Transverse colon (tissue), 4 donors: ENCODE measurements at regions not wholly inside any gene's neighbourhood (a gene's known extent, or its start where the extent isn't known, plus 50 kb on each side); places are given as distances from the start of the nearest gene placed in this dataset.

Experiments used
- DNase-seq: peaks from one replicate; pipeline ENCODE4 v3.0.0-alpha.2; 2019
- H3K27ac ChIP-seq, 4 donors: fragments of 200-600 bp; sonication (generic); 2 replicates each; pipeline ENCODE4 v1.5.1; 2016 to 2018; ENCODE audit warnings: inconsistent platforms in 4 of 4
- H3K27me3 ChIP-seq: fragments of 200-600 bp; sonication (generic); 2 replicates; pipeline ENCODE4 v1.5.1; 2017; ENCODE audit warnings: inconsistent platforms
- H3K36me3 ChIP-seq, 4 donors: fragments of 200-600 bp; sonication (generic); 2 replicates each; pipeline ENCODE4 v1.5.1; 2017 to 2019; ENCODE audit warnings: inconsistent platforms in 4 of 4
- H3K4me1 ChIP-seq, 4 donors: fragments of 200-600 bp; sonication (generic); 2 replicates each; pipeline ENCODE4 v1.5.1; 2017 to 2020; ENCODE audit warnings: inconsistent platforms in 4 of 4
- H3K4me3 ChIP-seq, 4 donors: fragments of 200-600 bp; sonication (generic); 1 replicate in 1 of 4; 2 replicates in 3 of 4; pipeline versions ENCODE4 v1.5.1 to v1.6.1; 2017 to 2019; ENCODE audit warnings: inconsistent platforms in 4 of 4
- H3K9me3 ChIP-seq, 2 donors: fragments of 200-600 bp; sonication (generic); 2 replicates each; pipeline ENCODE4 v1.5.1; 2017 to 2019; ENCODE audit warnings: inconsistent platforms in 2 of 2
- CTCF ChIP-seq, 5 experiments: fragments of 200-600 bp in 3 of 5; fragments of 450-650 bp in 2 of 5; sonication (generic) in 3 of 5; IDR thresholded peaks; 1 replicate in 2 of 5; 2 replicates in 3 of 5; pipeline ENCODE4 v1.5.1; 2016 to 2017; ENCODE audit warnings: antibody characterized with exemption in 5 of 5, inconsistent platforms in 3 of 5, mild to moderate bottlenecking in 2 of 5, moderate library complexity in 1 of 5
- EP300 ChIP-seq: sonication (generic); formaldehyde crosslinking; IDR thresholded peaks from one replicate; pipeline ENCODE4 v1.6.1; 2017; ENCODE audit warnings: antibody characterized with exemption, low read depth
- POLR2A ChIP-seq: fragments of 450-650 bp; IDR thresholded peaks from one replicate; pipeline ENCODE4 v1.6.1; 2016; ENCODE audit warnings: antibody characterized with exemption, mild to moderate bottlenecking, moderate library complexity
- POLR2AphosphoS5 ChIP-seq, 3 donors: sonication (generic); formaldehyde crosslinking; IDR thresholded peaks; one replicate each; pipeline ENCODE4 v1.6.1; 2016; ENCODE audit warnings: antibody characterized with exemption in 3 of 3
- WGBS, 2 donors: methylation state at CpG; one replicate each; pipeline ENCODE4 v1.1.5; 2018; ENCODE audit warnings: low coverage in 1 of 2; 5-methylcytosine and 5-hydroxymethylcytosine counted together
- in situ Hi-C, 4 donors: fragments of 200-750 bp; cut with MboI; loops; one replicate each; pipeline versions ENCODE4 v1.15.0 to v1.15.1; 2017; ENCODE audit warnings: low sequenced_read_pairs in 3 of 4, low pct_ligation_motif_present in 1 of 4, low pct_unique_long_range_greater_than_20kb in 1 of 4
- intact Hi-C: fragments of 100-400 bp; cut with DNase I; formaldehyde crosslinking; loops from one replicate; pipeline ENCODE4 v1.15.1; 2023; ENCODE audit warnings: low total_unique reads

GRCh38 chr9:22286661-22287060 lies 160.0 kb upstream of the DMRTA1 start:
- no peak overlapping the region for H3K4me3 ChIP-seq
- TF ChIP-seq EP300 (no peak), POLR2AphosphoS5 (IDR thresholded peaks at IDR 0.05) (no peak), CTCF (IDR thresholded peaks at IDR 0.05) (no peak), POLR2A (no peak)
- in situ Hi-C loops = no loop called here
- no peaks in the 10 kb centered on the region for H3K4me1 ChIP-seq
- intact Hi-C loops = no loop called here
- H3K9me3 ChIP-seq = no peaks in the 10 kb centered on the region
- H3K27me3 ChIP-seq = no peaks in the 10 kb centered on the region
- no peak for DNase-seq
- H3K36me3 ChIP-seq = no peaks in the 10 kb centered on the region
- H3K27ac ChIP-seq = no peak overlapping the region
- WGBS, 2 donors = 100% methylated on average over 1 of the region's 1 CpG

- no peak for TF ChIP-seq CTCF (IDR thresholded peaks at IDR 0.05)
- no peak for TF ChIP-seq EP300
- no peak for TF ChIP-seq POLR2A
- no peak for TF ChIP-seq POLR2AphosphoS5 (IDR thresholded peaks at IDR 0.05)
- no peaks in the 10 kb centered on the region for H3K4me1 ChIP-seq
- no peaks in the 10 kb centered on the region for H3K9me3 ChIP-seq
- no peak overlapping the region for H3K27ac ChIP-seq
- H3K27me3 ChIP-seq = no peaks in the 10 kb centered on the region
- in situ Hi-C loops (no loop called here), intact Hi-C loops (loop anchor here (1.0 kb wide), 1 partner anchor 16 kb away; no protein-coding TSS in a partner anchor)
- no peak overlapping the region for H3K4me3 ChIP-seq
- DNase-seq = no peak
- H3K36me3 ChIP-seq = no peaks in the 10 kb centered on the region
- WGBS, 2 donors = 62 to 91% methylated on average over 1 of the region's 1 CpG
Observed at GRCh38 chr9:22288661-22289060, 158.0 kb upstream of the DMRTA1 start.

- intact Hi-C loops = loop anchor here (10.0 kb wide), 1 partner anchor 148 kb away; no protein-coding TSS in a partner anchor
- Histone ChIP-seq H3K4me3 (no peak overlapping the region), H3K9me3 (no peaks in the 10 kb centered on the region), H3K27me3 (no peaks in the 10 kb centered on the region), H3K36me3 (no peaks in the 10 kb centered on the region), H3K27ac (no peak overlapping the region), H3K4me1 (no peaks in the 10 kb centered on the region)
- no peak for DNase-seq
- in situ Hi-C loops = no loop called here
- peak; percentile 34 to 49 (median 48) for TF ChIP-seq CTCF (IDR thresholded peaks at IDR 0.05)
- TF ChIP-seq POLR2A = no peak
- WGBS, 2 donors = 25 to 31% methylated on average over 2 of the region's 2 CpGs
Observed at GRCh38 chr9:22307013-22307711, 139.5 kb upstream of the DMRTA1 start.

- intact Hi-C loops (loop anchor here (10.0 kb wide), 1 partner anchor 147 kb away; no protein-coding TSS in a partner anchor), in situ Hi-C loops (no loop called here)
- no peak for DNase-seq
Observed at GRCh38 chr9:22308177-22308576, 138.4 kb upstream of the DMRTA1 start.

More at GRCh38 chr9:22308177-22308576, 138.4 kb upstream of the DMRTA1 start:
- no peaks in the 10 kb centered on the region for H3K9me3 ChIP-seq
- no peaks in the 10 kb centered on the region for H3K4me1 ChIP-seq
- H3K4me3 ChIP-seq = no peak overlapping the region
- H3K27me3 ChIP-seq = no peaks in the 10 kb centered on the region
- no peaks in the 10 kb centered on the region for H3K36me3 ChIP-seq
- H3K27ac ChIP-seq = no peak overlapping the region
- TF ChIP-seq EP300 (no peak), CTCF (IDR thresholded peaks at IDR 0.05) (no peak), POLR2A (no peak), POLR2AphosphoS5 (IDR thresholded peaks at IDR 0.05) (no peak)
